GM18907 (cell line): ENCODE measurements at regions not wholly inside any gene's neighbourhood (a gene's known extent, or its start where the extent isn't known, plus 50 kb on each side); places are given as distances from the start of the nearest gene placed in this dataset.

Experiments
- ATAC-seq: cut with Tn5 transposase; IDR thresholded peaks from one replicate; pipeline ENCODE4 v1.9.1; 2021; ENCODE audit warnings: mild to moderate bottlenecking, moderate library complexity; ENCODE audit not compliant: unreplicated experiment

DNA sequence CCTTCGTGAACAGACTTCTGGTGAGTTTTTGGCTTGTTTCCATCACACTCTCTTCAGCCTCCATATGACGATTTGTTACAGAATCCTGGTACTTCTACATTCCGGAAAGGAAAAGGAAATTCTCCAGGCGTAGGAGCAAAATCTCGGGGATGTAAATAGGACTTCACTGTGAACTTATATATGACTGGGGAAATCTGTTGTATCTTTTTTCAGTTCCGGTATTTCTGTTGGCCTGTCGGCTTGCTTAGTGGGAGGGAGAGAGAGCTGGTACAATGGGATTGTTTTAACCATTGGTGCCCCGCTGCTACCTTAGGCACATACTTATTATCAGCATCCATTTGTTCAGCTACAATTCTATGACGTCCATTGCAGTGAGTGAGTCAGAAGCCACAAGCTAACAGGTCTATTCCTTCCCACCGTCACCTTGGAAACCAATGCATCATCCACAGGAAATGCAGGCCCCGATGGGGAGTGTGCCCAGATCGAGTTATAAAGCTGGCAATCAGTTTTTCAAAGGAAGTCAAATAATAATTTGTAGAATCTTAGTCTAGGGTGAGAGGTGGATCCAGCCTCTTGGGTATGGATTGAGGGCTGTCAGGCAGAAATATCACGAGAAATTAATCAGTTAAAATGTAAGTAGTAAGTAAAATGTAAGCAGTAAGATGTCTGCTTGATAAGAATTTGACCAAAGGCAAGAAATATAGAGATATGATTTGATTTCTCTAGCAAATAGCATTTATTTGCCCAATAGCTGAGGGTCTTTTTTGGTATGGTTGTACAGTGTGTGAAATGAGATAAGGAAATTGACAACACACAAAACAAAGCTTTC is 92.0 kb upstream of the MKLN1 start:
- no peak for ATAC-seq

DNA sequence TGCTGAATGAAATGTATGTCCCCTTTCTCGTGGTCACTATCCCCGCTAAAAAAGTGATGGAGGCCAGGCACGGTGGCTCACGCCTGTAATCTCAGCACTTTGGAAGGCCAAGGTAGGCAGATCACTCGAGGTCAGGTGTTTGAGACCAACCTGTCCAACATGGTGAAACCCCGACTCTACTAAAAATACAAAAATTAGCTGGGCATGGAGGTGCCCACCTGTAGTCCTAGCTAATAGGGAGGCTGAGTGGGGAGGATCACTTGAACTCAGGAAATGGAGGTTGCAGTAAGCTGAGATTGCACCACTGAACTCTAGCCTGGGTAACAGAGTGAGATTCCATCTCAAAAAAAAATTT is 91.4 kb upstream of the MKLN1 start:
- ATAC-seq = no peak

DNA sequence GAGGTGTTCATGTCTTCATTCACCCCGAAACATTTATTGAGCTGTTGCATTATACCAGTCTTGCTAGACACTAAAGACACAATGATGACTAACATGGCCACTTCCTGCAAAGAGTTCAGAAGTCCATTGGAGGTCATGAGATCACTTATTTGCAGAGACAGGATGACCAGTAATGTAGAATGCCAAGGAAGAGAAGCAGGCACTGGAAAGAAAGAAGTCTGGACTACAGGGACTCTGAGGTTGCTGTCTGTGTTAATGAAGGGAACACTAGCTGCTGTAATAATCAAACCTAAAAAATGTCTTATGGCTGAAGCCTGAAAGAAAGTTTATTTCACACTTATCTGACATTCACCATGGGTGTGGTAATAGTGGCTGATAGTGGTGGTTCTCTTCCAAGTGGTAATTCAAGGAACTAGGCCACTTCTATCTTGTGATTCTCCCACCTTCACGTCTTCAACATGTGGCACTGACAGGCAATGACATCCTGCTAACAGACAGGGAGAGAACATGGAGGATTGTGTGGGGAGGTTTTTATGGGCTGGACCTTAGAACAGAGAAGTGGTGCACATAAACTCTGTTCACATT is 89.2 kb upstream of the MKLN1 start:
- ATAC-seq = no peak

- ATAC-seq = no peak
Measured at GRCh38 chr7:131241386-131241785, 86.3 kb upstream of the MKLN1 start.

GRCh38 chr7:131242123-131242650 is 85.5 kb upstream of the MKLN1 start:
- ATAC-seq = no peak

GRCh38 chr7:131244259-131244852 is 83.3 kb upstream of the MKLN1 start:
- ATAC-seq = no peak

DNA sequence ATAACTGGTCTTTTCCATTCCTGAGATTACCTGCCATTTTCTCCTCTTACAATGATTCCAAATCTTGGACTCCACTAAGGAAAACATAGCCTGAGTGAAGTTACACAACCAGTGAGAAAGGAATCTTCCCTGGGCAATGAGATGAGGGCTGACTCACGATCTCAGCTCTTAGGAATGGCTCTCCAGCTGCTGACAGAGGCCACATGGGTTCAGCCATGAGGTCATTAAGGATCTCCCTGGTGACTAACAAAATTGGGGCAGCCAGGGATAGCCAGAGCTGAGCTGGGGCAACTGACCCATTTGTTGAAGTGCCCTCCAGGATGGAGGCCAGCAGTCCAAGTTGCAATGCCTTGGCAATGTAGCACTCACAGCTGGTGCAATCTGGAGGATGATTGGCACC is 78.7 kb upstream of the MKLN1 start:
- ATAC-seq = no peak

- no peak for ATAC-seq
Measured at GRCh38 chr7:131249483-131249882, 78.2 kb upstream of the MKLN1 start.

DNA sequence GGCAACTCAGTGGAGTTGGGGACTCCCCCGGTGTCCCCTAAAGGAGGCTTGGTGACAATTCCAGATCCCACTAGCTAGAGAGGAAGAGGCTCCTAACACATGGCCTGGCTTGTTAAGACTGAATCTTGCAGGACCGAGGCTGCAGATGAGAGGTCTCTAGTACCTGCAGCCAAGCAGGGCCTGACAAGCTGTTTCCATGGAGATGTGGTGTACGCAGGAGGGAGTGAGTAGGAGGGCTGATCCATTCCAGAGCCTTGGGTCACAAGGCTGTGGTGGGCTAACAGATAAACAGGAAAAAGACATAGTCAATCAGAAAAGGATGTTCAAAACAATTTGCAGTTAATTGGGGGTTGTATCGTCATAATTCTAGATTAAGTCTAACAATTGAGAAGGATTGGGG is 77.3 kb upstream of the MKLN1 start:
- ATAC-seq = no peak

DNA sequence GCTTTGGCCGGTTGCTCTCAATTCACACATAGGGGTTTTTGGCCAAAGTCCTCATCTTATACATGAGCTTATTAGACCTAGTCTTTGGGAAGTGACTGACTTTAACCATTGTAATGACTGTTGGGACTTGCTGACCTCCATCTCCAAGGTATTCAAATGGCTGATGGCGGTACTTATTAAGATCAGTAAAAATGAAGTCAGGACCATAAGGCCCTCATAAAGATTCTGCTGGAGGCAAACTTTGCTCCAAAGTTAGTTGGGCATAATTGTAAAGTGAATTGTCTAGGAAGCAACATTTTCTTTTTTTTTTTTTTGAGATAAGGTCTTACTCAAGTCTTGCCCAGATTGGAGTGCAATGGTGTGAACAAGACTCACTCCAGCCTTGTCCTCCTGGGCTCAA is 76.3 kb upstream of the MKLN1 start:
- ATAC-seq = no peak

DNA sequence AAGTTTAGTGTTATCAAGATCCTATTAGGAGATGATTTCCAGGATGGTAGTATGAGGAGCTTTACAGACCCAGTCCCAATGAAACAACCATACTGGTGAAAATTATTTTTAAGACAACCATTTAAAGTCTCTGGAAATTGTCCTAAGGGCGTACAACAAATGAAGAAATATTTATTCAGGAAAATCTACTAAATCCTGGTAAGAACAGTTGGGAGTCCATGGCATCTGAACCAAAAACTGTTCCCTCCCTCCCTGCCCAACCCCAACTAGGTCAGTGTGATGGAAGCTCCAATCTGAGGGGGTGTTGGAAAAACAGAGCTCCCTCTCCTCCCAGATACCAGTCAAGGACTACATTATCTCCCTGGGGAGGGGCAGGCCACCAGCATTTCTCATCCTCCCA is 74.7 kb upstream of the MKLN1 start:
- ATAC-seq = no peak

- ATAC-seq = no peak
Measured at GRCh38 chr7:131254211-131254610, 73.5 kb upstream of the MKLN1 start.

- ATAC-seq = no peak
Measured at GRCh38 chr7:131255242-131255641, 72.4 kb upstream of the MKLN1 start.

DNA sequence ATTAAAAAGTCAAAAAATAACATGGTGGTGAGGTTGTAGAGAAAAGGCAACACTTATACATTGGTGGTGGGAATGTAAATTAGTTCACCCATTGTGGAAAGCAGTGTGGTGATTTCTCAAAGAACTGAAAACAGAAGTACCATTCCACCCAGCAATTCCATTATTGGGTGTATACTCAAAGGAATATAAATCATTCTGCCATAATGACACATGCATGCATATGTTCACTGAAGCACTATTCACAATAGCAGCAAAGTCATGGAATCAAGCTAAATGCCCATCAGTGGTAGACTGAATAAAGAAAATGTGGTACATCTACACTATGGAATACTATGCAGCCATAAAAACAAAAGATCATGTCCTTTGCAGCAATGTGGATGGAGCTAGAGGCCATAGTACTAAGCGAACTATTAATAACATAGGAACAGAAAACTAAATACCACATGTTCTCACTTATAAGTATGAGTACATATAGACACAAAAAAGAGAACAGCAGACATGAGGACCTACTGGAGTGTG is 66.1 kb upstream of the MKLN1 start:
- no peak for ATAC-seq

DNA sequence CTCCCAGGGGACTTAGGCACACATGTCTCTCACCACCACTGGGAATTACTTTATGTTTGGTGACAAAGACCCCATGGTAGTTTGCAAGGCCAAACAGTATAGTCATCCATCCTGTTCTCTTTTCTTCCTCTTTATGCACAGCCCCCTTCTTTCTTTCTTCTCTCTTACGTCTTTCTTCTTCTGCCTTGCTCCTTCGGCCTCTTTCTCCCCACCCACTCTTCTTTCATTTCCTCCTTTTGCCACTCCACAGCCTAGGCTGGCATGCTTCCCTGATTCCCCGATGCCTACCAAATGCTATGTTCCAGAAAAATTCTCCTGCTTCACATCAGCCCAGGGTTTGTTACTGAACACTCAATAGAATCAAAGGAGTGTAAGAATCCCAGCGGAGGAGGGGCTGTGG is 62.4 kb upstream of the MKLN1 start:
- ATAC-seq = no peak

- no peak for ATAC-seq
Measured at GRCh38 chr7:131267631-131268030, 60.0 kb upstream of the MKLN1 start.

GRCh38 chr7:131268906-131269305 is 58.8 kb upstream of the MKLN1 start:
- ATAC-seq = no peak

DNA sequence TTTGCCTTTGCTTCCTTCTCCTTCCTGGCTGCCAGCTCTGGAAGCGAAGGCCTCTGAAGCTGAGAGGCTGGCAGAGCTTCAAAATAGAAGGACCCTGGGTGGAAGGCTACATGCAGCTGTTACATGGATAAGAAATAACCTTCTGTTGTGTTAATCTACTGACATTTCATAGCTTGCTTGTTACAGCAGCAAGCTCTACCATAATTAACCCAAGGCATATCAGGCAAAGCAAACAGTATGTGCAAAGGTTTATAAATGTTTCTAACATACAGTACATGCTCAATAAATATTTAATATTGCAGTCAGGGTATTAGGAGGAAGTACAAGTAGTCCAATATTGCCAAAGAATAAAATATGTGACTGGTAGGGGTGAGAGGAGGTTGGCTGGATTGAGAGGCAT is 55.6 kb upstream of the MKLN1 start:
- ATAC-seq = no peak

- no peak for ATAC-seq
Measured at GRCh38 chr7:131274986-131275385, 52.7 kb upstream of the MKLN1 start.

GRCh38 chr7:131276190-131276589 is 51.5 kb upstream of the MKLN1 start:
- ATAC-seq = no peak

DNA sequence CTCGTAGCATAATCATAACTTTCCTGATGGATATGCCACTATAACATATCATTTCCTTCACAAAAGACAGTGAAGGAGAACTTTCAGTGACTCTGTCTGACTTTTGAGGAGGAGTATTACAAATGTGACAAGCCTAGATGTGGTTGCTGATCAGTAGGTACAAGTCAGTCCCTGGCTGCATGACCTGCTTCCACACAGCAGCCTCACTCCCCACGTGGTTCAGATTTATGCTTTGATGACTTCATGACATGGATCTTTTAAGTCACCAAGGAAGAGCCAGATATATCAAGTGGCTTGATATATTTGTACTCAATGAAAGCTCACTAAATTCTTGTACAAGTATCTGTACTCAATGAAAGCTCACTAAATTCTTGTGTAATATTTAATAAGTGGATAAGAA is 50.9 kb upstream of the MKLN1 start:
- ATAC-seq = no peak
